Head of caudate nucleus (tissue), 42 donors: ENCODE measurements at regions not wholly inside any gene's neighbourhood (a gene's known extent, or its start where the extent isn't known, plus 50 kb on each side); places are given as distances from the start of the nearest gene placed in this dataset.

Experiments
- DNase-seq, 42 donors: peaks; one replicate each; pipeline versions ENCODE4 v3.0.0 to v3.0.0-alpha.2; 2020 to 2021; ENCODE audit warnings: mixed read lengths in 7 of 42
- intact Hi-C: fragments of 100-400 bp; cut with DNase I; formaldehyde crosslinking; loops from one replicate; pipeline ENCODE4 v1.15.0; 2022

GRCh38 chr21:17454315-17455027, 58.4 kb upstream of the CXADR start:
- intact Hi-C loops = loop anchor here (5.0 kb wide), 1 partner anchor 52 kb away; no protein-coding TSS in a partner anchor
- peak; percentile 34 to 92 (median 80) for DNase-seq

DNA sequence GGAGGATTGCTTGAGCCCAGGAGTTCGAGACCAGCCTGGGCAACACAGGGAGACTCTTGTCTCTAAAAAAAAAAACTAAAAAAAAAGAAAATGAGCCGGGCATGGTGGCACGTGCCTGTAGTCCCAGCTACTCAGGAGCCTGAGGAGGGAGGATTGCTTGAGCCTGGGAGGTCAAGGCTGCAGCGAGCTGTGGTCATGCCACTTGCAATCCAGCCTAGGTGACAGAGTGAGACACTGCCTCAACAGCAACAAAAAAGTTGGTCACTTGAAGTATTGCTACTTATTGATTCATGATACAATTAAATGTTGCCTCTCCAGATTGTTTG, 57.9 kb upstream of the CXADR start:
- DNase-seq = no peak
- intact Hi-C loops = no loop called here

DNA sequence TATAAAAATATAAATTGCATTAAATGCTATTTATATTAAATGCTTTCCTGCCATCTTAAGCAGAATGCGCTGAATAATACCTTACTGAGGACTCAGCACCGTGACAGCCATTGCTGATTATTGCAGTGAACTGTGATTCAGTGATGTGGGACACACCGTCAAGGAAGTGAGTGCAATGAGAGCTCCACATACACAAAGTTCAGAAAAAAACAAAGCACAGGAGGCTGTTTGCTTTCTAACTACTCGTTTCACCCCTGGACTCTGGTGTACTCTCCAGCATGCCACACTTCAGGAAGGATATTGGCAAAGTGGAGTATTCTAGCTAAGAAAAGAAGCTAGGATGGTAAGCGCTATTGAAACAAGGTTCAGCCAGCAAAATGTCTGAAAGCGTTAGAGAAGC, 57.4 kb upstream of the CXADR start:
- DNase-seq = no peak
- intact Hi-C loops = no loop called here

DNA sequence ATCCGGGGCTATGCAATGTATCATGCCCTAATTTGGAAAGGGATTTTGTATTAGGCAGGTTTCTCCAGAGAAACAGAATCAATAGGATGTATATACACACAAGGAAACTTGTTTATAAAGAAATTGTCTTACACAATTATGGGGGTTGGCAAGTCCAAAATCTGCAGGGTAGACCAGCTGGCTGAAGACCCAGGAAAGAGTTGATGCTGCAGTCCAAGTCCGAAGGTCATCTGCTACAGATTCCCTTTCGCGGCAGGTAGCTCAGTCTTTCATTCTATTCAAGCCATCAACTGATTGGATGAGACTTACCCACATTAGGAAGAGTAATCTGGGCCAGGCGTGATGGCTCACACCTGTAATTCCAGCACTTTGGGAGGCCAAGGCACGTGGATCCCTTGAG, 54.6 kb upstream of the CXADR start:
- intact Hi-C loops = no loop called here
- DNase-seq = no peak

DNA sequence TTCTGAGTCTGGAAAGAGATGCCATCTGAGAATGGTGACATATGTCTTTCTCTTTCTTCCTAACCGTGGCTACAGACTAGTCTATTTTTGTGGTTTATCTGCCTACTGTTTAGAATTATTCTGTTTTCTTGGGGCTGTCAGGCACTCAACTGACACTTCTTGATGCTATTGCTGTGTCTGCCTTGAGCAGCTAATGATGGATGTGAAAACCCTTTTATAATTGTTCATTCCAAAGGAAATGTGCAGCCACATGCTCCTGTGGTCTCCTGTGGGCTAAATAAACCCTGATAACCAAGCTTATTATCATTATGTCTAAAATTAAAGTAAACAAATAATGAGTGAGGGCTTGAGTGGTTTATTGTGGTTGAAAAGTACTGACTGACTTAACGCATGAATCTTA, 52.7 kb upstream of the CXADR start:
- no peak for DNase-seq
- intact Hi-C loops = no loop called here

DNA sequence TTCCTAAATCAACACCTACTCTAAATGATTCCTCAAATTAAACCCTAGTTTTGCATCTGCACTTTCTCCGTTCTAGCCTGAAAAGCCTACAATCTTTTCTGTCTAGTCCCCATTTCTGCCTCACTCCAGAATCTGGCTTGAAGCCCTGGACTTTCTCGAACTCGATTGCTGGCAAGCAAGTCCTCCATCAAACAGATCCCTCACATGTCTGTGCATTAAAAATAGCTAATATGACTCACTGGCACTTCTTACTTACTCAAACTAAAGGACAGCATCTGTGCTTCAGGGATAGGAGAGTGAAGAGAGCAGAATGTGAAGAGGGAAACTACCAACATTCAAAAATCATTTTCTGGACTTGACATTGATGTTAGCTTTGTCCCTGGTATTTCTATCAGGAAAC, 51.8 kb upstream of the CXADR start:
- intact Hi-C loops = no loop called here
- DNase-seq = peak in 20 of 42 donors; percentile 23 to 71 (median 44)

DNA sequence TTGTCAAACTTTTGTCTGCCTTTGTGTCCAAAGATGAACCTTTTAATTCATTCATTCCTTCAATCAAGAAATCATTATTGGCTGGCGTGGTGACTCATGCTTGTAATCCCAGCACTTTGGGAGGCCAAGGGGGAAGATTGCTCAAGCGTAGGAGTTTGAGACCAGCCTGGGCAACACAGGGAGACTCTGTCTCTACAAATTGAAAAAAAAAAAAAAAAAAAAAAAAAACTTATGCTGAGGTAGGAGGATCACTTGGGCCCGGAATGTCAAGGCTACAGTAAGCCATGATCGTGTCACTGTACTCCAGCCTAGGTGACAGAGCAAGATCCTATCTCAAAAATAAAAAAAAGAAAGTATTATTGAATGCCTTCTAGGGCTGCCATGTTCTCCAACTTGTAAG, 51.3 kb upstream of the CXADR start:
- DNase-seq = no peak
- intact Hi-C loops = no loop called here

GRCh38 chr21:17462276-17462981, 50.4 kb upstream of the CXADR start:
- intact Hi-C loops = no loop called here
- DNase-seq = no peak
